ENCODE measurements at regions not wholly inside any gene's neighbourhood (a gene's known extent, or its start where the extent isn't known, plus 50 kb on each side); places are given as distances from the start of the nearest gene placed in this dataset.

DNA sequence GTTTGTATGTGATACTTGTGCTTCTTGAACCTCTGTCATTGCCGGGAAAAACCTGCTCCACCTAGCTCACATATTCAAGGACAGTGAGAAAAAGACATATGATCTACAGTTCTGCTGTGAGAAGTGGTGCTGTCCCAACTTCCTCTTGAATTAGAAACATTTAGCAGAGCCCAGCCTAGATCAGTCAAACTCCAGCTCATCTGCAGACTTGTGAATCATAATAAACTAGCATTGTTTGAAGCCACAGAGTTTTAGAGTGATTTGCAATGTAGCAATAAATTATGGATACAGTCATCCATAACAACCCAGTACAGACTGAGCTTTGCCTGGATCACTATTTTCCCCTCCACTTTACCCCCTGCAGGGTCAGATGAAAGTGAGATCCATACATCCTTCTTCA, 497.8 kb downstream of the PLA2G4A start:
- no peak for DNase-seq

DNA sequence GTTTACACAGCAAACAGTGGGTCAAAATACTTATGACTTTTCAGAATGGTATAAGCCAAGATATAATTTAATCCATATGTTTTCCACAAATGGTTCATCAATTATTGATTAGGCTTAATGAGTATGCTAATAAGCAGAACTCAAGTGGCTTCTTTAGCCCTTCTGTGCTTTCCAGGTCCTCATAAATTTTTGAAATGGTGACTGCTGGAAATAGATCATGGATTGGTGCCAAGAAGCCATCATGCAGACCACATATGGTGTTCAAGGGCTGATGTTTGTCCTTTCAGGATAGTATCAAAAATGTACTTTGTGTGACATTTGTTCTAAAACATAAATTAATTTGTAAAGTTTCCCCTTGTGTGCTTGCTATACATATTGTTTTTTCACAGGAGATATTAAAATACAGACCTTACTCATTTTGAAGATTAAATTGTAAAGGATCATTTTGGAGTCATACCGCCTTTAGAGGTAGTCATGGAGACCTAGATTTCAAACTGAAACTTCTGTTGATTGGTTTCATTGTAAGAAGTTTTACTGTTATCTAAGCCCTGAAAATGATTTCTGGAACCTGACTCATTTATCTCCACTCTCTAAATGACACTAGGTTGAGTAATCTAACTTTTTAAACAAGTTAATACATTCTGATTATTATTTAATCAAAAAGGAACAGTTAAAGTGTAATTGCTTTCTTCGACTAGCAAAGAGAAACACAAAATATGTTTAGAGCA, 507.9 kb downstream of the PLA2G4A start:
- no peak for DNase-seq

DNA sequence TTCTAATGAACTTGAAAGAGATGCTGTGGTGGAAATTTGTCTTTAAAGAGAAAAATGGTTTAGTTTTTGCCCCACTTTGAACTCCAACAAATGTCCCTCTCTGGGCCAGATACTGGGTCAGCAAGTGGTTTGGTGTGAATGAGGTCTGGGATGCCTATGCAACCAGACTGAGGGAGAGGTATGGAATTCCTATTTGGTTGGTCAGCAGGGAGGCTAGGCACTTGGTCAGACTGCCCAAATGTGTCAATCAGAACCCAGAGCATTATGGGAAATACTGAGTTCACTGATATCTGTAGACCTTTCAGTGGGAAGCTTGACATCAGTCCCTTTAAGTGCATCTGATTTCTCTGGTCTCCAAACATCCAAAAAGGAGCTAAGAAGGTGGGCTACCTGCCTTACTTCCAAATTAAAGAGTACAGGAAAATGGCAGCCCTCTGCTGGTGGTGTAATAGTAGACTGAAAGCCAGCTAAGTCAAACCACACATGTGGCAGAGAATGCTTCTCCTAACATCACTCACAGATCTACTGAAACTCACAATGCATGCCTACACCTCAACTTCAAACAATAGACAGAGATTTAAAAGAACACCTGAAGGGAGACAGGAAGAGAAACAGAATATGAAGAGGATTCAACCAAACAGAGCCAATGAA, 510.1 kb downstream of the PLA2G4A start:
- no peak for DNase-seq

DNA sequence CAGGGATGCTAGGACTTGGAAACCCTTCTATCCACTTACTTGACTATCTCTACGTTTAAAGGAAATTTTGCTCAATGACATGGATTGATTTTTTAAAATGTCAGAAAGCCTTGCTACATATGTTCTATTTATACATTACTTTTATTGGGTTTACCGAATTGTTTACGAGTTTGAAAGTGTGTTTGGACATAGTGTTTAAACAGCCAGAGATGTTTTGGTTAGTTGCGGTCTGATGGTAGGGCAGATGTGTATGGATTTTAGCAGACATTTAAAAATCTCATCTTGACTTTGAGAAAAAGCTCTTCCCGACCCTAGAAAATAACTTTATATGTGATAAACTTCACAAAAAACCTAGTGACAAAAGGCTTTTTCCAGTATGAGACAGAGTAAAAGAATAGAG, 513.7 kb downstream of the PLA2G4A start:
- DNase-seq = no peak

DNA sequence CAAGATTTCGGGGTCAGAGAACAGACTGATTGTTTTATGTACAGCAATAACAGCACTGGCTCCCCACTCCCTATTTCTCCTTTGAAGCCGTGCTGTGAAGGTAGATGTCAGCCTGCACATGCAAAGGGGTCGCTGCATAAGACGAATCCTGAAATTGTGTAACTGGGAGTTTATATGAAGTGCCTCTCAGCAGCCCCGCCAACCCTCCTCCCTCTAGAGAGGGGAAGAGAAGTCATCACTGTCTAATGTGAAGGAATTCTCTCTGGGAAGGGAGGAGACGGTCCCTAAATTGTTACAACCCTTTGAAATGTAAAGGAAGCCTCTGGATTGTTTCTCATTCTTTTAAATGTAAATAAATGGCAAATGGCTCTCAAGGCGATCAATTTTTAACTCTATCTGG, 545.3 kb downstream of the PLA2G4A start:
- no peak for DNase-seq

DNA sequence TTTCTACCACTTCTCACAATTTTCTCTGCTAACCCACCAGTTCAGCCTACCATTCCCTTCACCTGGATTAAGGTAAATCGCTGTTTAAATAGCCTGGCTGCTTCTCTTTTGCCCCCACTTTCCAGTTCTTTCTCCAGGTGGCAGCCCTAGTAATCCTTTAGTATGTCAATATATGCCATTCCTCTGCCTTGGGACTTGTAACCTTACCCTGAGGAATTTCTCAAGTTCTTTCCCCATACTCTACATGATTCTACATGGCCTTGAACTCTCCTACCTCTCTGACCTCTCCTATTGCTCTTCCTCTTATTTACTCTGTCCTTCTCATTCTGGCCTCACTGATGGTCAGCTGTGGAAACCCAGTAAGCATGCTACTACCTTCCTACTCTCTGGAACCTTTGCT, 546.0 kb downstream of the PLA2G4A start:
- no peak for DNase-seq

DNA sequence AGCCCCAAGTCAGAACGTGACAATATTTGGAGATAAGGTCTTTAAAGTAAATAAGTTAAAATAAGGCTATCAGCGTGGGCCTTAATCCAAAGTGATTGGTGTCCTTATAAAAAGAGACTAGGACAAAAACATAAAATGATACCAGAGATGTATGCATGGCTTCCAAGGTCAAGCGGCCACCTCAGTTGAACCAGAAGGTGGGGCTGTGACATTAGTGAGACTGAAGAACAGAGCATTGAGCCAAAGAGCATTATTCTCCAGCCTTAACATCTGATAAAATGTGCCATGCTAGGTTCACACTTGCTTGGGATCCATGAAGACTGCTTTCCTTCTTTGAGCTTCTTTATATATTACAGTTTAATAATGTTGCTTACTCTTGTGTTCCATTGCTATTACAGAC, 554.6 kb downstream of the PLA2G4A start:
- DNase-seq = no peak

DNA sequence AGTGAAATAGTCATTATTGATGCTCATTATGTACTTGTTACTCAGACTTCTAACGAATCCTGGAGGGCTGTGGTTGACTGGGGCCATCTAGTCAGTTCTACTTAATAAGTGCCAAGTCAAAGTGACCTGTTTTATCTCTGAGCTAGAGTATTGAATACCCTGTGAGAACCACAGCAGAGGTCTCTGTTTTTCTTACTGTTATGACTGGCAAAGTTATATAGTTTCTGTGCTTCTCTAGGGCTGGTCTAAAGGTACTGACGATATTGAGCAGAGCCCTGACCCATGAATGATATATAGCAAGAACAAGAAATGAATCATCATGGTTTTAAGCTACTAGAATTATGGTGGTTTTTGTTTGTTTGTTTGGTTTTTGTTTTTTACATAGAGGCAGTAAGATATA, 555.8 kb downstream of the PLA2G4A start:
- DNase-seq = no peak

DNA sequence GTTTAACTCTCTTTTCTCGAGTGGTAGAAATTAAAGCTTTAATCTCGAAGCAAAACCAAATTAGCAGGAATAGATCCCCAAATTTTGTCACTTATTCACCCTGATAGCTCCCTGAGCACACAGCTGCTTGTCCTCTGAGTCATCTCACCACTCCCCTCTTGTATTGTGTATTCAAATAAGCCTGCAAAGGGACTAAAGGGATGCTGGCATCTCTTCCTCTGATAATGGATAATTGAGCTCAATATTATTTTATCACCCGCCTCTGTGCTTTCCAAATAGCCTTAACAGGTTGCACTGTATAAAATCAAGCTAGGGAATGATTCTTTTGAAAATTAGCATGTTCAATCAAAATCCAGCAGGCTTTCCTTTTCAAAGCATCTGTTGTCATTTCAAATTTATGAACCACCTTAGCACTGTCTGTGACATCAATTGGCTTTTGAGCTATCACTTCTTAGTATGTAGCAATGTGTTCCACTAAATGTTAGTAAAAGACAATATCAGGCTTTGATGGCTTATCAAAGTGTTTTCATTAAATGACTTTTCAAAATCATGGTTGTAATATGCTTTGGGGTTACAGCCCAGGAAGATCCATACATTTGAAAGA, 561.6 kb downstream of the PLA2G4A start:
- no peak for DNase-seq

DNA sequence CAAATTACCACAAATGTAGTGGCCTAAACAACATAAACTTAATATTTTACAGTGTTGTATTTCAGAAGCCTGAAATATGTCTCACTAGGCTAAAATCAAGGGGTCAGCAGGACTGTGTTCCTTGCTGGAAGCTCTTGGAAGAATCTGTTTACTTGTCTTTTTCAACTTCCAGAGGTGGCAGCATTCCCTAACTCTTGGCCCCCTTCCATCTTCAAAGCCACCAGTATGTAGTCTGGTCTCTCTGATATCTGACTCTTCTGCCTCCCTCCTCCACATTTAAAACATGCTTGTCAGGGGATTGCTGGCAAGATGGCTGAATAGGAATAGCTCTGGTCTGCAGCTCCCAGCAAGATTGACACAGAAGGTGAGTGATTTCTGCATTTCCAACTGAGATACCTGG, 567.5 kb downstream of the PLA2G4A start:
- DNase-seq = no peak

DNA sequence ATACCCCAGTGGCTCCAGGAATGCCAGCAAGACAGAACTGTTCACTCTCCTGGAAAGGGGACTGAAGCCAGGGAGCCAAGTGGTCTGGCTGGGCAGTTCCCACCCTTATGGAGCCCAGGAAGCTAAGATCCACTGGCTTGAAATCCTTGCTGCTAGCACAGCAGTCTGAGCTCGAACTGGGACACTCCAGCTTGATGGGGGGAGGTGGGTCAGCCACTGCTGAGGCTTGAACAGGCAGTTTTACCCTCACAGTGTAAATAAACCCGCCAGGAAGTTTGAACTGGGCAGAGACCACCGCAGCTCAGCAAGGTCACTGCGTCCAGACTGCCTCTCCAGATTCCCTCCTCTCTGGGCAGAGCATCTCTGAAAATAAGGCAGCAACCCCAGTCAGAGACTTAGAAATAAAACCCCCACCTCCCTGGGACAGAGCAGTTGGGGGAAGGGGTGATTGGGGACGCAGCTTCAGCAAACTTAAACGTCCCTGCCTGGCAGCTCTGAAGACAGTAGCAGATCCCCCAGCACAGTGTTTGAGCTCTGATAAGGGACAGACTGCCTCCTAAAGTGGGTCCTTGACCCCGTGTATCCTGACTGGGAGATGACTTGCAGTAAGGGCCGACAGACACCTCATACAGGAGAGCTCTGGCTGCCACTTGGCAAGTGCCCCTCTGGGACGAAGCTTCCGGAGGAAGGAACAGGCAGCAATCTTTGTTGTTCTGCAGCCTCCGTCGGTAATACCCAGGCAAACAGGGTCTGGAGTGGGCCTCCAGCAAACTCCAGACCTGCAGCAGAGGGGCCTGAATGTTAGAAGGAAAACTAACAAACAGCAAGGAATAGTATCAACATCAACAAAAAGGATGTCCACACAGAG, 568.4 kb downstream of the PLA2G4A start:
- DNase-seq = no peak

DNA sequence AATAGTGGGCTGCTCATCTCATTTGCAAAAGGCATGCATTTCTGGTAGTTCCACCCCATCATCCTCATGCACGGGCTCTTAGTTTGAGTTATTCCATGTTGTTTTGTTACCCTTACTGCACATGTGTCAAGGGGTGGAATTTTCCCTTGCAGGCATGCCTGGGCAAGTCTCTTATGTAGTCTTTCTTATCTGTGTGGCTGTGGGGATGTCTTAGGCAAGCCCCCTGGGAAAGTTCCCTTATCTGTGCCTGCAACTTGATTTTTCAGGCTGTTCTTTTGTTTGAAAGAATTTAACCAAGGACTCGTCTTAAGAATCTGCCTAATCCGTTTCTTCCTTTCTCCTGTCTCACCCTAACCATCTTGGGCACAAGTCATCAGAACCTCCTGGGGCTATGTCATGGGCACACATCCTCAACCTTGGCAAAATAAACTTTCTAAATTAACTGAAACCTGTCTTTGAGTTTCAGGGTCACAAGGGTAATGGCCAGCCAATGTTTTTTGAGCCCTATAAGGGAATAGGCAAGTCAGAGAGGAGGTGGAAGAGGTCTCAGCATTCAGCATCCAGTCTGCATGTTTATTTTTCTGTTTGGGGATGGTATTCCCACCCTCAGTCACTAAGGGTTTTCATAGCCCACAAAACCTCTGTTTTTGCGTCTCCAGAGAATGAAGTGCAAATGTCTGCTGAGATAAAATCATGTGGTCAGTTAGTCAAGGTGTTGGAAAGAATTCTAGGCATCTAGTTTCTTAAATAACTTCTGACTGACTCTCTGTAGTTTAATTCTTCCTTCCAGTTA, 579.7 kb downstream of the PLA2G4A start:
- no peak for DNase-seq

DNA sequence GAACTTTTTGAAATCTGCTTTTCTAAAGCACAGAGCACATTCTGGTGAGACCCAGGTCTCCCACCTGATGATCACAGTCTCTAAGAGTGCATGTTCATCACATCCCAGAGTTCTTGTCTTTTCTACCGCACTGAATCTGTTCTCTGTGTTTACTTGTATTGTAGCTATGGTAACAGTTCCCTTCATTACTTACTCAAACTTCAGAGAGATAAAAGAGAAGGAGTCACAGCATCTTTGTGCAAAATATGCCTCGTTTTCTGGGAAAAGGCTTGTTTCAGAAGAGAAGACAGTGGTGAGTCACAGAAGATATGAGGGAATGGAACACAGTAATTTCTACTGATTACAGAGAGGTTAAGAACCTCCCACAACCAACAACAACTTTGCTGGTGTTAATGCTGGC, 580.6 kb downstream of the PLA2G4A start:
- DNase-seq = no peak

DNA sequence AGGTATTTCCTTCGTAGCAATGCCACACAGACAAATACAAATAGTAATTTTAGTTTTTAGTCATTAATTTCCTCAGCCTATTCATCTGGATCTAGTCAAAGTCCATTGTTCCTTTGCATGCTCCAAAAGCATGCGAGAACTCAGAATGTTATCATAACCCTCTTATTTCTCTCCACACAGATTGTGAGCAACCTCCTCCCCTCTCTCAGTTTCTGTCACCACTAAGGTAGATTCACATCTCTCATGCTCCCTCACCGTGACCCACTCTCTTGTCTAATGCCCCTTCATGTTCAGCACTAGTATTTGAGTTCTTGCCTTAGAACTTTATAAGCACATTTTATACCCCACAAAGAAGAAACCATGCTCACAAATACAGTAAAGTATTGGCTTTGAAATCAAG, 582.4 kb downstream of the PLA2G4A start:
- DNase-seq = no peak

DNA sequence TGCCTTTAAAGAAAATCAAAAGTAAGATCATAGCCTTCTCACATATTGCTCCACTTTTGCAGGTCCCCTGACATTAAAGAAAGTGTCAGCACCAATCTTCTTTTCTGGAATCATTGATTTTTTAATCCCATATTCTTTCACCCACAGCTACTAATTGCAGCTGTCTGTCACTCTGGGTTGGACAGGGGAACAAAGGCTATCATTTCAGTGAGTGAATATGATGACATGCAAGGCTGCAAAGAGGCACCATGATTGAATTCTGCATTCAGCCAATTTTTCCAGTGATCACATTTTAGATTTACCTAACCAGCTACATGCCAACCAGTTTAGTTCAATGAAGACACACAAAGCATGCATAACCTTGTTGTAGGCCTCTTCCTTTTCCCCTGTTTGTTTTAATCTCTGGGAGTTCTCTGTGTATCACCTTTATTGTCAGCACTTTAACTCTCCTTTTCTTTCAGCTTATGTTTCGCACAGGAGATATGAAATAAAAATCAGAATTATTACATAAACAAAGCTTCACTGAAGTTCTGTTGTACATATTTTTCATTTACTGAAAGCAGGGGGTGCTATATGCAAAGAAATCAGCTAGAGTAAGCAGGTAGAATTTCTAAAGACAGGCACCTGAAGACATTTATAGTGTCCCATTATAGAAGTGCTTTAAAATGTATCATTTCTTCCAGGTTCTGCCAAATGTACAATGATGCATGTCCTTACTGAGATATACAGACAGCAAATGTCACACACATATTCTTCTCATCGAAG, 584.8 kb downstream of the PLA2G4A start:
- DNase-seq = no peak

DNA sequence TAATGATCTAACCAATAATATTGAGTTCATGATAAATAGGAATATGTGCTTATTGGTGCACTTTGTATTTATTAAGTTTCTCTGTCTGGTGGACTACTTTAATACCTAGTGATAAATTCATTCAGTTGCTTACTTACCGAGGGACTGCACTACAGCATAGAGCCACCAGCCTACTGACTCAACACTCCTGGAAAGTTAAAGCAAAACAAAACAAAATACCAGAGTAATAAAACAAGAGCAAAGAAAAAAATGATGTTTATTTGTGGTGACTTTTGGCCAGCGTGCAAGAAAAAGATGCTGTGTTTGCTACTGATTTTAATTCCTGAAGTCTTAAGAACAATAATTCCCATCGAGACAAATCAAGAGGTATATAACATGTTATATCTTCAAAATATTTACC, 586.3 kb downstream of the PLA2G4A start:
- no peak for DNase-seq

DNA sequence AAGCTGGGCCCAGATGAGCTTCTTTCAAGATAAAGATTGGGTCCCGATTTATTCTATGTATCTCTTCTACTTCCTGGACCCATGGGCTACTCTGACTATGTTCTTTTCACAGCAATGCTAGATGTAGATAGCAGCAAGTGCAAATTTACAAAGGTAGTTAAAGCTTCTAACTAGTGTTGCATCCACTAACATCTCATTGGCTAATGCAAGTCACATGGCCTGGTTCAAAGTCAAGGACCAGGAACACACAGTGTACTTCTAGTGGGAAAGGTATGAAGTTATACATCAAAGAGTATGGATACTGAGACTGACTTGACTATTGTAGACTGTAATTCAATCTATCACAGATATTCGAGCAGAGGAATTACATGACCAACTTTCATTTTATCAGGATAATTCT, 588.8 kb downstream of the PLA2G4A start:
- DNase-seq = no peak

DNA sequence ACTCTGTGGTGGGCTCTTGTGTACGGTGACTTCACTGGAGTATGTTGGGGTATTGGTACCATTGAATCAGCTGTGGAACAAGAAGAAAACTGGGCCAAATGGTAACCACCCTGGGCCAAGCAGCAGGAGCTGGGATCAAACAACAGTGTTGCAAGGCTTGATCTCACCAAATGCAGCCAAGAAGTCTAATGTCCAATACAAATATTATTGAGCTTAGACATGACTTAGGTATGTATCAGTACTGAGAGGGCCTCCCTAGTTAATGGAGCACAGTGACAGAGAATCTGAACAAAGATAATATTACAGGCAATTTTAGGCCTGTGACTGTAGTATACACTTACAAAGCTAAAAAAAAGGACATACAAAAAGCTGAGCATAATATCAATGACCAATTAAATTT, 604.8 kb downstream of the PLA2G4A start:
- DNase-seq = no peak

DNA sequence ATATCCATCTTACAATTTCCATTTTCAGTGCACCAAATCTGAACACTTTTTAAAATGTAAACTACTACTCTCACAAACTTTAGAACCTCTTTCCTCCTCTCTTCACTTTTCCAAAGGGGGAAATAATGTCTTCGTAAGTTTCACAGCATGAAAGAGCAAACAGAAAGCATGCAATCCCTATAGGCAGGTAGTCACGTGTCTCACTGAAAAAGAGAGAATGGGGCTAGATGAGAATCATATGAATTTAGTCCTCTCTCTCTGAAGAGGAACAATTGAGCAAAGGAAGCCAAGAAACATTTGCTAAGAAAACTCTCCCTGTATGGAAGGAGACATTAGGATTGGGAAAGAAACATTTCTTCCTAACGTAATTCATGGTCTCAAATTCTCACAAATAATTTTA, 613.9 kb downstream of the PLA2G4A start:
- DNase-seq = no peak

DNA sequence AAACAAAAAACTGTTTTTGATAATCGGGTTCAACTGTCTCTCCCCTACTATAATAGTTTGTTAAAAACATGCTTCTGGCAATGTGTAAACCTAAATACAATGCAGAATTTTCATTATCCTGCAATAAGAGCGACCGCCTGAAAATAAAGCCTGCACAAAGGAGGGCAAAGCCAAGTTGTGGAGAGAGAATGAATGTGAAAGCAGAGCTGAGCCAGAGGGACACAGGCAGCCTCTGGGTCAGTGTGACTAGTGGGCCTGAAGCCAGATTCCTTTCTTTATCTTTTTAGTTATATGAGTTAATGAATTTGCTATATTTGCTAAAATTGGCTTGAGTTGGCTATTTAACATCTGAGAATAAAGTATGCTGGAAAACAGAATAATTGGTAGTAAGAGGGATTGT, 615.2 kb downstream of the PLA2G4A start:
- DNase-seq = no peak

DNA sequence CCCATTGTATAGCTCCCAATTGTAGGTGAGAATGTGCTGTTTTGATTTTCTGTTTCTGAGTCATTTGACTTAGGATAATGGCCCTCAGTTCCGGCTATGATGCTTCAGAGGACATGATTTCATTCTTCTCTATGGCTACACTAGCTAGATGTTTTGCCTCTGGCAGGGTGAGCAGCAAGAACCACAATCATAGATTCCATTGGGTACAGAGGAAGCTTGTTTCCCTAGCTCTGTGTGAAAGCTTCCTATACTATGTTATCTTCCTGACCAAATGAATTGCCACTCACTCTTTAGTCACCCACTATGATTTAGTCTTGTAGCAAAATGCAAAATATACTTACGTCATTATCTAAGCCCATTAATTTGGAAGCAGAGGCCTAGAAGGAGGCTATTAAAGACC, 616.3 kb downstream of the PLA2G4A start:
- DNase-seq = no peak

DNA sequence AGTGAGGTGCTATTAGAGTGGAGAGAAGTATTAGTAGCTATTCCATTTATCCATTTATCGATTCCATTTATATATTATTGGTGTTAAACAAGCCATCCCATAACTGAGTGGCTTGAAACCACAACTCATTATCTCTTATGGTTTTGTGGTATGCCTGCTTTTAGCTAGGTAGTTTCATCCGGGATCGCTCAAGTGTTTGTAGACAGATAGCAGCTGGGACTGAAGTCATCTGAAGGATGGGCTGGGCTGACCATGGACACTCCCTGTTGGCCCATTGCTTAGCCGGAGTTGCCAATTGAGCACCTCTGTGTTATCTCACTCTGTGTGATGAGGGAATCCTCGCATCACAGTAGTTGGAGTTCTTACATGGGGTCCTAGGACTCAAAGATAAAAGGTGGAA, 622.5 kb downstream of the PLA2G4A start:
- no peak for DNase-seq
